ENCODE measurements at regions not wholly inside any gene's neighbourhood (a gene's known extent, or its start where the extent isn't known, plus 50 kb on each side); places are given as distances from the start of the nearest gene placed in this dataset.

- Mint-ChIP-seq H3K4me1 (no peaks in the 10 kb centered on the region), H3K9me3 (no peaks in the 10 kb centered on the region), H3K27me3 (peaks cover 23 to 28% of the 10 kb centered on the region in 2 donors), H3K4me3 (no peak overlapping the region), H3K27ac (no peak overlapping the region), H3K36me3 (no peaks in the 10 kb centered on the region)
- H3K36me3 ChIP-seq (ENCODE audit: control insufficient read depth in 2 of 2, extremely low read depth in 1 of 2, insufficient read depth in 1 of 2, low read length in 1 of 2): no peaks in the 10 kb centered on the region
- H3K27ac ChIP-seq (ENCODE audit: low read length): no peak overlapping the region
- H3K4me1 ChIP-seq (ENCODE audit: control insufficient read depth in 1 of 2, extremely low read depth in 1 of 2, insufficient read depth in 2 of 2, low read length in 2 of 2): no peaks in the 10 kb centered on the region
- POLR2A ChIA-PET: no interaction called here
- H3K4me3 ChIP-seq (ENCODE audit: control insufficient read depth in 1 of 2, extremely low read depth in 1 of 2, low read length in 1 of 2): no peak overlapping the region
- CTCF ChIA-PET: interaction anchor here in 1 of 2 donors (0.6 to 0.7 kb wide), 2 partner anchors 17 to 1615 kb away, joined by 3 read pairs; no protein-coding TSS in a partner anchor
- no peaks in the 10 kb centered on the region for H3K9me3 ChIP-seq
- ATAC-seq (replicated peaks in 1 of 4) (no peak), DNase-seq (no peak)
- WGBS (ENCODE audit: insufficient coverage): no CpG with 5 or more reads among the region's 3 CpGs
- peaks cover 0 to 8% of the 10 kb centered on the region in 2 experiments for H3K27me3 ChIP-seq (replicated peaks in 1 of 2; ENCODE audit: control insufficient read depth in 2 of 2, extremely low read depth in 1 of 2, insufficient read depth in 2 of 2, low read length in 1 of 2)
Measured at GRCh38 chr1:199688133-199688676, 339.3 kb upstream of the NR5A2 start.

- ChIA-PET POLR2A (interaction anchor here in 1 of 2 donors (0.6 kb wide), 1 partner anchor 14 kb away, joined by 6 read pairs; no protein-coding TSS in a partner anchor), CTCF (interaction anchor here in 1 of 2 donors (0.6 to 0.7 kb wide), 2 partner anchors 13 to 718 kb away, joined by 3 read pairs; no protein-coding TSS in a partner anchor)
- H3K27ac ChIP-seq (ENCODE audit: low read length): no peak overlapping the region
- H3K9me3 Mint-ChIP-seq: no peaks in the 10 kb centered on the region
- H3K36me3 ChIP-seq (ENCODE audit: control insufficient read depth in 2 of 2, extremely low read depth in 1 of 2, insufficient read depth in 1 of 2, low read length in 1 of 2): no peaks in the 10 kb centered on the region
- H3K9me3 ChIP-seq: no peaks in the 10 kb centered on the region
- ATAC-seq (replicated peaks in 1 of 4) (no peak), DNase-seq (no peak)
- peaks cover 0 to 10% of the 10 kb centered on the region in 2 experiments for H3K27me3 ChIP-seq (replicated peaks in 1 of 2; ENCODE audit: control insufficient read depth in 2 of 2, extremely low read depth in 1 of 2, insufficient read depth in 2 of 2, low read length in 1 of 2)
- H3K27ac Mint-ChIP-seq: no peak overlapping the region
- peaks cover 25 to 31% of the 10 kb centered on the region in 2 donors for H3K27me3 Mint-ChIP-seq
- H3K36me3 Mint-ChIP-seq: no peaks in the 10 kb centered on the region
- no peaks in the 10 kb centered on the region for H3K4me1 Mint-ChIP-seq
- H3K4me1 ChIP-seq (ENCODE audit: control insufficient read depth in 1 of 2, extremely low read depth in 1 of 2, insufficient read depth in 2 of 2, low read length in 2 of 2): no peaks in the 10 kb centered on the region
- no peak overlapping the region for H3K4me3 ChIP-seq (ENCODE audit: control insufficient read depth in 1 of 2, extremely low read depth in 1 of 2, low read length in 1 of 2)
- no peak overlapping the region for H3K4me3 Mint-ChIP-seq
Measured at GRCh38 chr1:199688774-199689173, 338.7 kb upstream of the NR5A2 start.

GRCh38 chr1:199690496-199690895 is 337.0 kb upstream of the NR5A2 start:
- H3K9me3 Mint-ChIP-seq: no peaks in the 10 kb centered on the region
- ATAC-seq (replicated peaks in 1 of 4) (no peak), DNase-seq (no peak)
- no peak overlapping the region for H3K27ac ChIP-seq (ENCODE audit: low read length)
- H3K36me3 ChIP-seq (ENCODE audit: control insufficient read depth in 2 of 2, extremely low read depth in 1 of 2, insufficient read depth in 1 of 2, low read length in 1 of 2): no peaks in the 10 kb centered on the region
- H3K4me3 Mint-ChIP-seq: no peak overlapping the region
- ChIA-PET CTCF (no interaction called here), POLR2A (no interaction called here)
- H3K27ac Mint-ChIP-seq: no peak overlapping the region
- no CpG with 5 or more reads among the region's 1 CpG for WGBS (ENCODE audit: insufficient coverage)
- H3K27me3 ChIP-seq (replicated peaks in 1 of 2; ENCODE audit: control insufficient read depth in 2 of 2, extremely low read depth in 1 of 2, insufficient read depth in 2 of 2, low read length in 1 of 2): peaks cover 0 to 12% of the 10 kb centered on the region in 2 experiments
- H3K27me3 Mint-ChIP-seq: peaks cover 29 to 35% of the 10 kb centered on the region in 2 donors
- no peaks in the 10 kb centered on the region for H3K4me1 ChIP-seq (ENCODE audit: control insufficient read depth in 1 of 2, extremely low read depth in 1 of 2, insufficient read depth in 2 of 2, low read length in 2 of 2)
- no peak overlapping the region for H3K4me3 ChIP-seq (ENCODE audit: control insufficient read depth in 1 of 2, extremely low read depth in 1 of 2, low read length in 1 of 2)
- no peaks in the 10 kb centered on the region for H3K36me3 Mint-ChIP-seq
- no peaks in the 10 kb centered on the region for H3K9me3 ChIP-seq
- H3K4me1 Mint-ChIP-seq: no peaks in the 10 kb centered on the region

GRCh38 chr1:199691540-199691939 is 336.0 kb upstream of the NR5A2 start:
- ChIA-PET CTCF (no interaction called here), POLR2A (no interaction called here)
- H3K36me3 Mint-ChIP-seq: no peaks in the 10 kb centered on the region
- DNase-seq (no peak), ATAC-seq (replicated peaks in 1 of 4) (no peak)
- H3K4me1 ChIP-seq (ENCODE audit: control insufficient read depth in 1 of 2, extremely low read depth in 1 of 2, insufficient read depth in 2 of 2, low read length in 2 of 2): no peaks in the 10 kb centered on the region
- WGBS (ENCODE audit: insufficient coverage): 100% methylated on average over 1 of the region's 3 CpGs
- no peak overlapping the region for H3K27ac ChIP-seq (ENCODE audit: low read length)
- peaks cover 0 to 12% of the 10 kb centered on the region in 2 experiments for H3K27me3 ChIP-seq (replicated peaks in 1 of 2; ENCODE audit: control insufficient read depth in 2 of 2, extremely low read depth in 1 of 2, insufficient read depth in 2 of 2, low read length in 1 of 2)
- no peak overlapping the region for H3K4me3 ChIP-seq (ENCODE audit: control insufficient read depth in 1 of 2, extremely low read depth in 1 of 2, low read length in 1 of 2)
- H3K9me3 Mint-ChIP-seq: no peaks in the 10 kb centered on the region
- H3K27ac Mint-ChIP-seq: no peak overlapping the region
- peaks cover 31 to 32% of the 10 kb centered on the region in 2 donors for H3K27me3 Mint-ChIP-seq
- H3K4me1 Mint-ChIP-seq: no peaks in the 10 kb centered on the region
- no peaks in the 10 kb centered on the region for H3K36me3 ChIP-seq (ENCODE audit: control insufficient read depth in 2 of 2, extremely low read depth in 1 of 2, insufficient read depth in 1 of 2, low read length in 1 of 2)
- H3K9me3 ChIP-seq: no peaks in the 10 kb centered on the region
- H3K4me3 Mint-ChIP-seq: no peak overlapping the region

- ATAC-seq (replicated peaks in 1 of 4) (no peak), DNase-seq (no peak)
- no peak overlapping the region for H3K27ac ChIP-seq (ENCODE audit: low read length)
- no peak overlapping the region for H3K4me3 Mint-ChIP-seq
- H3K27ac Mint-ChIP-seq: peak overlapping the region in 1 of 2 donors; percentile 40
- no peaks in the 10 kb centered on the region for H3K36me3 Mint-ChIP-seq
- H3K4me3 ChIP-seq (ENCODE audit: control insufficient read depth in 1 of 2, extremely low read depth in 1 of 2, low read length in 1 of 2): no peak overlapping the region
- no CpG with 5 or more reads among the region's 2 CpGs for WGBS (ENCODE audit: insufficient coverage)
- no peaks in the 10 kb centered on the region for H3K4me1 Mint-ChIP-seq
- peaks cover 0 to 12% of the 10 kb centered on the region in 2 experiments for H3K27me3 ChIP-seq (replicated peaks in 1 of 2; ENCODE audit: control insufficient read depth in 2 of 2, extremely low read depth in 1 of 2, insufficient read depth in 2 of 2, low read length in 1 of 2)
- ChIA-PET CTCF (interaction anchor here in 1 of 2 donors (0.9 kb wide), 1 partner anchor 8 kb away, joined by 3 read pairs; no protein-coding TSS in a partner anchor), POLR2A (no interaction called here)
- H3K9me3 Mint-ChIP-seq: no peaks in the 10 kb centered on the region
- H3K4me1 ChIP-seq (ENCODE audit: control insufficient read depth in 1 of 2, extremely low read depth in 1 of 2, insufficient read depth in 2 of 2, low read length in 2 of 2): no peaks in the 10 kb centered on the region
- H3K27me3 Mint-ChIP-seq: peaks cover 24 to 31% of the 10 kb centered on the region in 2 donors
- no peaks in the 10 kb centered on the region for H3K9me3 ChIP-seq
- H3K36me3 ChIP-seq (ENCODE audit: control insufficient read depth in 2 of 2, extremely low read depth in 1 of 2, insufficient read depth in 1 of 2, low read length in 1 of 2): no peaks in the 10 kb centered on the region
Measured at GRCh38 chr1:199693724-199694123, 333.8 kb upstream of the NR5A2 start.

- Histone ChIP-seq H3K4me3 (ENCODE audit: control insufficient read depth in 1 of 2, extremely low read depth in 1 of 2, low read length in 1 of 2) (no peak overlapping the region), H3K27me3 (replicated peaks in 1 of 2; ENCODE audit: control insufficient read depth in 2 of 2, extremely low read depth in 1 of 2, insufficient read depth in 2 of 2, low read length in 1 of 2) (peaks cover 0 to 10% of the 10 kb centered on the region in 2 experiments), H3K4me1 (ENCODE audit: control insufficient read depth in 1 of 2, extremely low read depth in 1 of 2, insufficient read depth in 2 of 2, low read length in 2 of 2) (no peaks in the 10 kb centered on the region), H3K36me3 (ENCODE audit: control insufficient read depth in 2 of 2, extremely low read depth in 1 of 2, insufficient read depth in 1 of 2, low read length in 1 of 2) (no peaks in the 10 kb centered on the region), H3K9me3 (no peaks in the 10 kb centered on the region), H3K27ac (ENCODE audit: low read length) (no peak overlapping the region)
- no peak overlapping the region for H3K27ac Mint-ChIP-seq
- H3K4me1 Mint-ChIP-seq: peaks cover 0 to 4% (median 0%) of the 10 kb centered on the region in 3 donors
- WGBS (ENCODE audit: insufficient coverage): no CpG with 5 or more reads among the region's 2 CpGs
- no peak overlapping the region for H3K4me3 Mint-ChIP-seq
- ChIA-PET POLR2A (no interaction called here), CTCF (no interaction called here)
- H3K36me3 Mint-ChIP-seq: no peaks in the 10 kb centered on the region
- H3K9me3 Mint-ChIP-seq: no peaks in the 10 kb centered on the region
- ATAC-seq (replicated peaks in 1 of 4): no peak
- H3K27me3 Mint-ChIP-seq: peaks cover 19 to 25% of the 10 kb centered on the region in 2 donors
- no peak for DNase-seq
Measured at GRCh38 chr1:199696225-199696624, 331.3 kb upstream of the NR5A2 start.

- H3K4me1 ChIP-seq (ENCODE audit: control insufficient read depth in 1 of 2, extremely low read depth in 1 of 2, insufficient read depth in 2 of 2, low read length in 2 of 2): no peaks in the 10 kb centered on the region
- Mint-ChIP-seq H3K4me1 (peaks cover 0 to 4% (median 0%) of the 10 kb centered on the region in 3 donors), H3K4me3 (no peak overlapping the region), H3K27ac (no peak overlapping the region), H3K9me3 (no peaks in the 10 kb centered on the region), H3K36me3 (no peaks in the 10 kb centered on the region), H3K27me3 (peaks cover 8% of the 10 kb centered on the region in 2 donors)
- ATAC-seq (replicated peaks in 1 of 4) (no peak), DNase-seq (no peak)
- H3K27ac ChIP-seq (ENCODE audit: low read length): no peak overlapping the region
- H3K9me3 ChIP-seq: no peaks in the 10 kb centered on the region
- CTCF ChIA-PET: no interaction called here
- H3K4me3 ChIP-seq (ENCODE audit: control insufficient read depth in 1 of 2, extremely low read depth in 1 of 2, low read length in 1 of 2): no peak overlapping the region
- H3K36me3 ChIP-seq (ENCODE audit: control insufficient read depth in 2 of 2, extremely low read depth in 1 of 2, insufficient read depth in 1 of 2, low read length in 1 of 2): no peaks in the 10 kb centered on the region
- peaks cover 0 to 4% of the 10 kb centered on the region in 2 experiments for H3K27me3 ChIP-seq (replicated peaks in 1 of 2; ENCODE audit: control insufficient read depth in 2 of 2, extremely low read depth in 1 of 2, insufficient read depth in 2 of 2, low read length in 1 of 2)
- POLR2A ChIA-PET: no interaction called here
Measured at GRCh38 chr1:199698222-199698621, 329.3 kb upstream of the NR5A2 start.
